H9 (cell line): ENCODE measurements at regions not wholly inside any gene's neighbourhood (a gene's known extent, or its start where the extent isn't known, plus 50 kb on each side); places are given as distances from the start of the nearest gene placed in this dataset.

Experiments used
- DNase-seq: peaks from one replicate; pipeline ENCODE4 v3.0.0-alpha.2; 2017
- H2AFZ ChIP-seq: one replicate; pipeline ENCODE4 v1.6.1; 2013; ENCODE audit warnings: mild to moderate bottlenecking, low read length, control low read depth, moderate library complexity
- H2AK5ac ChIP-seq: 2 replicates; pipeline ENCODE4 v1.6.1; 2013; ENCODE audit warnings: low read length, control low read depth, mixed read lengths; ENCODE audit not compliant: insufficient read length
- H2BK120ac ChIP-seq: one replicate; pipeline ENCODE4 v1.6.1; 2013; ENCODE audit warnings: low read depth, mild to moderate bottlenecking, low read length, control low read depth, inconsistent platforms; ENCODE audit not compliant: poor library complexity, severe bottlenecking
- H2BK12ac ChIP-seq: 2 replicates; pipeline ENCODE4 v1.6.1; 2013; ENCODE audit warnings: low read length, control low read depth, mixed read lengths, low read depth; ENCODE audit not compliant: insufficient read length
- H2BK15ac ChIP-seq: 2 replicates; pipeline ENCODE4 v1.6.1; 2013; ENCODE audit warnings: low read depth, low read length, control low read depth
- H2BK20ac ChIP-seq: one replicate; pipeline ENCODE4 v1.6.1; 2013; ENCODE audit warnings: low read depth, mild to moderate bottlenecking, low read length, control low read depth, inconsistent platforms; ENCODE audit not compliant: poor library complexity, severe bottlenecking
- H2BK5ac ChIP-seq: 2 replicates; pipeline ENCODE4 v1.6.1; 2013; ENCODE audit warnings: low read length, control low read depth, mixed read lengths; ENCODE audit not compliant: insufficient read length
- H3K14ac ChIP-seq: 2 replicates; pipeline ENCODE4 v1.6.1; 2013; ENCODE audit warnings: low read length, control low read depth; ENCODE audit not compliant: insufficient read depth
- H3K18ac ChIP-seq: 2 replicates; pipeline ENCODE4 v1.6.1; 2013; ENCODE audit warnings: low read depth, mild to moderate bottlenecking, mixed read lengths, low read length, control low read depth; ENCODE audit not compliant: insufficient read length
- H3K23ac ChIP-seq: 2 replicates; pipeline ENCODE4 v1.6.1; 2013; ENCODE audit warnings: low read length, control low read depth, mixed read lengths, low read depth; ENCODE audit not compliant: insufficient read length
- H3K23me2 ChIP-seq: 2 replicates; pipeline ENCODE4 v1.6.1; 2013; ENCODE audit warnings: low read depth, mild to moderate bottlenecking, mixed read lengths, low read length, control low read depth; ENCODE audit not compliant: insufficient read length, poor library complexity, severe bottlenecking
- H3K27ac ChIP-seq: 2 replicates; pipeline ENCODE4 v1.5.1; 2013; ENCODE audit warnings: low read length, control low read depth, mixed read lengths, low read depth; ENCODE audit not compliant: insufficient read length
- H3K27me3 ChIP-seq: 2 replicates; pipeline ENCODE4 v1.6.1; 2013; ENCODE audit warnings: low read length, control low read depth, inconsistent platforms; ENCODE audit not compliant: insufficient read depth
- H3K4ac ChIP-seq: 2 replicates; pipeline ENCODE4 v1.6.1; 2013; ENCODE audit warnings: low read depth, mild to moderate bottlenecking, control low read depth, inconsistent platforms, low read length, moderate library complexity
- H3K4me1 ChIP-seq: 2 replicates; pipeline ENCODE4 v1.6.1; 2013; ENCODE audit warnings: low read length, control low read depth, inconsistent platforms; ENCODE audit not compliant: insufficient read depth
- H3K4me2 ChIP-seq: 2 replicates; pipeline ENCODE4 v1.6.1; 2013; ENCODE audit warnings: low read length, control low read depth, mixed read lengths; ENCODE audit not compliant: insufficient read length, insufficient read depth
- H3K56ac ChIP-seq: 2 replicates; pipeline ENCODE4 v1.6.1; 2013; ENCODE audit warnings: low read depth, mild to moderate bottlenecking, mixed read lengths, low read length, control low read depth; ENCODE audit not compliant: insufficient read length
- H3K79me1 ChIP-seq: 2 replicates; pipeline ENCODE4 v1.6.1; 2013; ENCODE audit warnings: low read depth, mild to moderate bottlenecking, moderate library complexity, low read length, control low read depth, inconsistent platforms; ENCODE audit not compliant: insufficient read depth, poor library complexity, severe bottlenecking
- H3K79me2 ChIP-seq: 2 replicates; pipeline ENCODE4 v1.6.1; 2013; ENCODE audit warnings: low read length, control low read depth, inconsistent platforms; ENCODE audit not compliant: insufficient read depth
- H3K9ac ChIP-seq: 2 replicates; pipeline ENCODE4 v1.6.1; 2013; ENCODE audit warnings: low read length, control low read depth, mixed read lengths; ENCODE audit not compliant: insufficient read length; ENCODE audit errors: extremely low read depth
- H3K9me3 ChIP-seq: one replicate; pipeline ENCODE4 v1.6.1; 2013; ENCODE audit warnings: low read depth, low read length, inconsistent platforms; ENCODE audit not compliant: control insufficient read depth
- H3T11ph ChIP-seq: one replicate; pipeline ENCODE4 v1.6.1; 2013; ENCODE audit warnings: mild to moderate bottlenecking, low read length, control low read depth, inconsistent platforms
- H4K20me1 ChIP-seq: one replicate; pipeline ENCODE4 v1.6.1; 2013; ENCODE audit not compliant: control insufficient read depth, insufficient read length, insufficient read depth
- H4K5ac ChIP-seq: 2 replicates; pipeline ENCODE4 v1.6.1; 2013; ENCODE audit warnings: low read depth, mild to moderate bottlenecking, mixed read lengths, low read length, control low read depth; ENCODE audit not compliant: insufficient read length
- H4K8ac ChIP-seq: replicated peaks from 2 replicates; pipeline ENCODE4 v1.6.1; 2013; ENCODE audit warnings: low read length, control low read depth, mixed read lengths, low read depth; ENCODE audit not compliant: insufficient read length
- H4K91ac ChIP-seq: 2 replicates; pipeline ENCODE4 v1.6.1; 2013; ENCODE audit warnings: low read depth, mild to moderate bottlenecking, moderate library complexity, mixed read lengths, low read length, control low read depth; ENCODE audit not compliant: insufficient read length
- H3K27ac Mint-ChIP-seq, 3 experiments: 2 replicates in 2 of 3; 3 replicates in 1 of 3; pipeline ENCODE4 v1.8.0; 2020 to 2021; ENCODE audit warnings: mixed read lengths in 3 of 3, mild to moderate bottlenecking in 1 of 3, moderate library complexity in 1 of 3
- H3K27me3 Mint-ChIP-seq: 2 replicates; pipeline ENCODE4 v1.8.0; 2021; ENCODE audit warnings: low read depth, mild to moderate bottlenecking, moderate library complexity, mixed read lengths
- H3K36me3 Mint-ChIP-seq, 3 experiments: 2 replicates in 2 of 3; 3 replicates in 1 of 3; pipeline ENCODE4 v1.8.0; 2020 to 2021; ENCODE audit warnings: low read depth in 3 of 3, mixed read lengths in 3 of 3; ENCODE audit not compliant: insufficient read depth in 1 of 3
- H3K4me1 Mint-ChIP-seq, 2 experiments: 2 replicates each; pipeline ENCODE4 v1.8.0; 2020; ENCODE audit warnings: mixed read lengths in 2 of 2
- H3K4me3 Mint-ChIP-seq, 2 experiments: 2 replicates in 1 of 2; 3 replicates in 1 of 2; pipeline ENCODE4 v1.8.0; 2020 to 2021; ENCODE audit warnings: mild to moderate bottlenecking in 2 of 2, mixed read lengths in 2 of 2, moderate library complexity in 1 of 2
- H3K9me3 Mint-ChIP-seq, 2 experiments: 2 replicates in 1 of 2; 3 replicates in 1 of 2; pipeline ENCODE4 v1.8.0; 2020; ENCODE audit warnings: mild to moderate bottlenecking in 2 of 2, mixed read lengths in 2 of 2, moderate library complexity in 1 of 2
- WGBS: extraction: QIAGEN DNeasy Blood & Tissue Kit; methylation state at CpG from one replicate; pipeline ENCODE4 v1.1.7; 2013; ENCODE audit warnings: missing lambda C conversion rate, low lambda C conversion rate, mixed read lengths; ENCODE audit not compliant: insufficient read length; ENCODE audit errors: extremely low coverage; 5-methylcytosine and 5-hydroxymethylcytosine counted together
- TF ChIP-seq, protein P1 (sequence below): fragments of 200-600 bp; sonication (generic); conservative IDR thresholded peaks from 3 replicates; pipeline ENCODE4 v1.8.0; 2021; ENCODE audit warnings: antibody characterized with exemption, mild to moderate bottlenecking

DNA sequence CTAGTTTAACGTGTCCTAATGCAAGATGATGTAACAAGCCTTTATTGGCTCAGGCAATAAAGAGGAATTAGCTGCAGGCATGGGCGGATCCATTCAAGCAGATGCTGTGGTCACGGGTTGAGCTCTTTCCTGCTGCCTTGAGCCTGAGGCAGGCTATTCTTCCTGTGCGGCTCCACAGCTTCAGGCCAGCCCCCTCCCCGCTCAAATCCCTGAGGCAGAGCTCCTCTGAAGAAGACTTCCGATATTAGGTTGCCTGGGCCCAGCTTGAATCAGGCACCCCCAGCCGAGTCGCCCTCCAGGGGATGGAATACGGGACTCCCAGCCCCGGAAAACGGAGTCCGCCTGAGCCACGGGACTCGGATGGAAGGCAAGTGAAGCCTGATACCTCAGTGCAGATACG, 95.0 kb upstream of the RUFY1 start:
- Histone ChIP-seq H4K5ac (no peak overlapping the region), H2BK12ac (no peak overlapping the region), H2BK15ac (no peak overlapping the region), H4K8ac (no peak overlapping the region), H3K4me2 (no peak overlapping the region), H3K79me1 (no peaks in the 10 kb centered on the region), H3K14ac (no peak overlapping the region), H3K27ac (no peak overlapping the region), H3K9me3 (no peaks in the 10 kb centered on the region), H3K4me1 (no peaks in the 10 kb centered on the region), H4K20me1 (no peaks in the 10 kb centered on the region), H3K56ac (no peak overlapping the region), H4K91ac (no peak overlapping the region), H2BK5ac (no peak overlapping the region), H3T11ph (no peak overlapping the region), H2AFZ (no peak overlapping the region), H3K79me2 (no peaks in the 10 kb centered on the region), H3K9ac (no peak overlapping the region), H3K23ac (no peak overlapping the region), H3K18ac (no peak overlapping the region), H2AK5ac (no peak overlapping the region), H2BK20ac (no peak overlapping the region), H3K27me3 (no peaks in the 10 kb centered on the region), H3K23me2 (no peaks in the 10 kb centered on the region), H2BK120ac (no peak overlapping the region), H3K4ac (no peak overlapping the region)
- DNase-seq, result no peak
- Mint-ChIP-seq H3K4me1 (no peaks in the 10 kb centered on the region), H3K27ac (no peak overlapping the region), H3K36me3 (peaks cover 0 to 6% (median 6%) of the 10 kb centered on the region in 3 experiments; a peak in 3 of 7 replicates), H3K9me3 (peaks cover 29 to 43% of the 10 kb centered on the region in 2 experiments), H3K4me3 (no peak overlapping the region), H3K27me3 (peaks cover 19% of the 10 kb centered on the region)
- TF ChIP-seq, protein P1, sequence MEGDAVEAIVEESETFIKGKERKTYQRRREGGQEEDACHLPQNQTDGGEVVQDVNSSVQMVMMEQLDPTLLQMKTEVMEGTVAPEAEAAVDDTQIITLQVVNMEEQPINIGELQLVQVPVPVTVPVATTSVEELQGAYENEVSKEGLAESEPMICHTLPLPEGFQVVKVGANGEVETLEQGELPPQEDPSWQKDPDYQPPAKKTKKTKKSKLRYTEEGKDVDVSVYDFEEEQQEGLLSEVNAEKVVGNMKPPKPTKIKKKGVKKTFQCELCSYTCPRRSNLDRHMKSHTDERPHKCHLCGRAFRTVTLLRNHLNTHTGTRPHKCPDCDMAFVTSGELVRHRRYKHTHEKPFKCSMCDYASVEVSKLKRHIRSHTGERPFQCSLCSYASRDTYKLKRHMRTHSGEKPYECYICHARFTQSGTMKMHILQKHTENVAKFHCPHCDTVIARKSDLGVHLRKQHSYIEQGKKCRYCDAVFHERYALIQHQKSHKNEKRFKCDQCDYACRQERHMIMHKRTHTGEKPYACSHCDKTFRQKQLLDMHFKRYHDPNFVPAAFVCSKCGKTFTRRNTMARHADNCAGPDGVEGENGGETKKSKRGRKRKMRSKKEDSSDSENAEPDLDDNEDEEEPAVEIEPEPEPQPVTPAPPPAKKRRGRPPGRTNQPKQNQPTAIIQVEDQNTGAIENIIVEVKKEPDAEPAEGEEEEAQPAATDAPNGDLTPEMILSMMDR, result no peak
- no CpG with 5 or more reads among the region's 15 CpGs for WGBS
